ENCODE measurements at regions not wholly inside any gene's neighbourhood (a gene's known extent, or its start where the extent isn't known, plus 50 kb on each side); places are given as distances from the start of the nearest gene placed in this dataset.

DNA sequence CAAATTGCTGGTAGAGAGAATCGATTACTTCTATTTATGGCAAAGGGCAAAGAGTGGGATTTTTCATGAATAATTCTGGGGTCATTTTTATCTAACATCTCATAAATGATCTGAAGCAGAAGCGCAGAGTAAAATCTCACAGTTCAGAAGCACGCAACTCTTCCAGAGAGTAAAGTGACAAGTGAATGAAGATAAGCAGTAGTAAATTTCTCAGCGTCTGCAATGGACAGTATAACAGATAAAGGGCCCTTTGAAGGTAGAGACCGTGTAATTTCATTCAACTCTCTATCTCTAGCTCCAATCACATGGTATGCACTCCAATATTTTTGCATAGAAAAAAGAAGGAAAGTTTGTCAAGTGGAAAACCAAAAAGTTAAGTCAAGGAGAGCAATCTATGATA lies 521.1 kb upstream of the NECTIN3 start:
- no peaks in the 10 kb centered on the region; the same call in 1 of the 2 replicates for H3K27me3 Mint-ChIP-seq (ENCODE audit: insufficient read depth)

DNA sequence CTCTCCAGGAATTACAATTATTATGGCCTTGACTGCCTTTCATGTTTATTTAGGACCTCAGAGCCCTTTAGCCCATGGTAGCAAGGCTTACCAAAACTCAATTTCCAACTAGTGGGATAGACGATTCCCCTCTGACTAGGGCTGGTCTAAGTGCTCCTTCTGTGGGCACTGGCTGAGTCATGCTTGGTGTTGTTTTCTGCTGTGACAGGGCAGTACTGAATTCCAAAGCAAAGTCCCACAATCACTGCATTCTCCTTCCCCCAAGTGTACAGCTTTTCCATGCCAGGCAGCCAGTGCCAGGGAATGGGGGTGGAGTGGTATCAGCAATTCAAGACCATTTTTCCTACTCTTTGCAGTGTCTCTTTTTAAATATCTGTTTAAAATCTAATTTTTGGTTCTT lies 509.0 kb upstream of the NECTIN3 start:
- Mint-ChIP-seq H3K9me3 (peaks cover 8% of the 10 kb centered on the region), H3K27me3 (ENCODE audit: insufficient read depth) (no peaks in the 10 kb centered on the region; the same call in none of the 2 replicates), H3K4me1 (ENCODE audit: low read depth) (peaks cover 31% of the 10 kb centered on the region), H3K36me3 (ENCODE audit: low read depth) (peaks cover 25% of the 10 kb centered on the region), H3K4me3 (no peak overlapping the region), H3K27ac (no peak overlapping the region; the same call in 1 of the 2 replicates)
- TF ChIP-seq, protein P1, sequence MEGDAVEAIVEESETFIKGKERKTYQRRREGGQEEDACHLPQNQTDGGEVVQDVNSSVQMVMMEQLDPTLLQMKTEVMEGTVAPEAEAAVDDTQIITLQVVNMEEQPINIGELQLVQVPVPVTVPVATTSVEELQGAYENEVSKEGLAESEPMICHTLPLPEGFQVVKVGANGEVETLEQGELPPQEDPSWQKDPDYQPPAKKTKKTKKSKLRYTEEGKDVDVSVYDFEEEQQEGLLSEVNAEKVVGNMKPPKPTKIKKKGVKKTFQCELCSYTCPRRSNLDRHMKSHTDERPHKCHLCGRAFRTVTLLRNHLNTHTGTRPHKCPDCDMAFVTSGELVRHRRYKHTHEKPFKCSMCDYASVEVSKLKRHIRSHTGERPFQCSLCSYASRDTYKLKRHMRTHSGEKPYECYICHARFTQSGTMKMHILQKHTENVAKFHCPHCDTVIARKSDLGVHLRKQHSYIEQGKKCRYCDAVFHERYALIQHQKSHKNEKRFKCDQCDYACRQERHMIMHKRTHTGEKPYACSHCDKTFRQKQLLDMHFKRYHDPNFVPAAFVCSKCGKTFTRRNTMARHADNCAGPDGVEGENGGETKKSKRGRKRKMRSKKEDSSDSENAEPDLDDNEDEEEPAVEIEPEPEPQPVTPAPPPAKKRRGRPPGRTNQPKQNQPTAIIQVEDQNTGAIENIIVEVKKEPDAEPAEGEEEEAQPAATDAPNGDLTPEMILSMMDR (IDR thresholded peaks at IDR 0.05) = no peak
- DNase-seq = no peak

More for the DNA sequence above, 521.1 kb upstream of the NECTIN3 start:
- Mint-ChIP-seq H3K36me3 (ENCODE audit: low read depth) (no peaks in the 10 kb centered on the region), H3K4me1 (ENCODE audit: low read depth) (no peaks in the 10 kb centered on the region), H3K27ac (no peak overlapping the region), H3K4me3 (no peak overlapping the region), H3K9me3 (no peaks in the 10 kb centered on the region)
- no peak for DNase-seq
- TF ChIP-seq, protein P1 (IDR thresholded peaks at IDR 0.05) = no peak

DNA sequence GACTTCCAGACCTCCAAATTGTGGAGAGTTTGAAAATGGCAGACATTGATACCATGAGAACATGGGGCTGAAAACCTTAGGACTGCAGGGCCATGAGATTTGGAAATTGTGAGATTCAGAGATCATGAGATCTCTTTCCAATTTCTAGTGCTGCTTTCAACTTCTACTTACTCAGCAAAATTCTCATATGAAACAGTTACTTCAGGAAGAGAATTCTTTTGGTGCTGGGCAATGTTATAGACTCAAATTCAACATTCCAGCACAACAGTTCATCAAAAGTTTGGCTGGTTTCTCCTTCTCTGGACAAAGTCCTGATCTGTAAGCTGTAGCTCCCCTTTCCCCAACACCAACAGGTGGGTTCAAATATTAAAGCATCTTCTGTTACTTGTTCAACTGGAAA lies 506.9 kb upstream of the NECTIN3 start:
- peaks cover 8% of the 10 kb centered on the region for H3K9me3 Mint-ChIP-seq
- H3K4me3 Mint-ChIP-seq = no peak overlapping the region
- TF ChIP-seq, protein P1 (IDR thresholded peaks at IDR 0.05) = no peak
- H3K27ac Mint-ChIP-seq = no peak overlapping the region
- H3K4me1 Mint-ChIP-seq (ENCODE audit: low read depth) = peaks cover 49% of the 10 kb centered on the region
- H3K27me3 Mint-ChIP-seq (ENCODE audit: insufficient read depth) = no peaks in the 10 kb centered on the region; the same call in none of the 2 replicates
- no peak for DNase-seq
- peaks cover 25% of the 10 kb centered on the region for H3K36me3 Mint-ChIP-seq (ENCODE audit: low read depth)

DNA sequence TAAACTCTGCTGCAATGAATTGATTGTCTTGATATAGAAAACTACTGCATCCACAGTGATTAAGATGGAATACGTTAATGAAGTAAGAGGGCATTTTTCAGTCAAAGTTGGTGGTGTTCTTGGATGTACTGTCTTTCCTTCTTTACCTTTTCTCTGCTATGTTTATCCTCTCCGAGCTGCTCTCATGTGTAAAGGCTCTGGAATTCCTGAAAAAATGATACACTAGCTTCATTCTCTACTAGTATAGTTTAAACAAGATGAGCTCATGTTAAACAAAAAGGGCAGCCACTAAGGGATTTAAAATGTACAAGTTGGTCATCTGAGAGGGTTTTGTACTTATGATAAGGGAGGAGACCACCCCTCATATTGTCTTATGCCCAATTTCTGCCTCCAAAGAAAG lies 504.6 kb upstream of the NECTIN3 start:
- H3K4me3 Mint-ChIP-seq = no peak overlapping the region; the same call in 1 of the 2 replicates
- peaks cover 15% of the 10 kb centered on the region for H3K36me3 Mint-ChIP-seq (ENCODE audit: low read depth)
- H3K27ac Mint-ChIP-seq = peak overlapping the region; percentile 10
- peaks cover 49% of the 10 kb centered on the region for H3K4me1 Mint-ChIP-seq (ENCODE audit: low read depth)
- no peaks in the 10 kb centered on the region; the same call in 1 of the 2 replicates for H3K27me3 Mint-ChIP-seq (ENCODE audit: insufficient read depth)
- no peak for DNase-seq
- TF ChIP-seq, protein P1 (IDR thresholded peaks at IDR 0.05) = no peak
- H3K9me3 Mint-ChIP-seq = peaks cover 8% of the 10 kb centered on the region

DNA sequence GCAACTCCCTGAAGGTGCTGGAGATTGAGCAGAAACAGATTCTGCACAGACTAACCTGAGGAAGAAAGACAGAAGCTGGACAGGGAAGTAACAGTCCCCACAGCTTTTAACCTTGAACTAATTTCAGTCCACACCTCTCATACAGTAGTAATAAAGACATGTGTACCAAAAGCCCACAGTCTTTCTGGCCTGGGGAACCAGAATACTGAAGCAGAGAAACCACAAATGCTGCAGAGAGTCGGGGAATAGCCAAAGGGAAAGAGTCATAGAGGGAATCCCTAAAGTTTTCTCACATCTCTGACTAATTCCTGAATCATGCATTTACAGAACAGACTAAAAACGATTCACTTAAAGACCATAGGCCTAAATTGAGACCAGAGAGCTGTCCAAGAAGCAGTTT lies 503.4 kb upstream of the NECTIN3 start:
- H3K27ac Mint-ChIP-seq = peak overlapping the region; percentile 71
- H3K9me3 Mint-ChIP-seq = peaks cover 8% of the 10 kb centered on the region; the same call in 1 of the 2 replicates

More for the DNA sequence above, 503.4 kb upstream of the NECTIN3 start:
- peaks cover 40% of the 10 kb centered on the region for H3K4me1 Mint-ChIP-seq (ENCODE audit: low read depth)
- TF ChIP-seq, protein P1 (IDR thresholded peaks at IDR 0.05) = no peak
- DNase-seq = peak; percentile 82
- H3K27me3 Mint-ChIP-seq (ENCODE audit: insufficient read depth) = no peaks in the 10 kb centered on the region
- H3K4me3 Mint-ChIP-seq = peak overlapping the region; percentile 45
- H3K36me3 Mint-ChIP-seq (ENCODE audit: low read depth) = peaks cover 13% of the 10 kb centered on the region

Measured in HFFc6 (cell line).